Endodermal cell (in vitro differentiated cells): ENCODE measurements at regions not wholly inside any gene's neighbourhood (a gene's known extent, or its start where the extent isn't known, plus 50 kb on each side); places are given as distances from the start of the nearest gene placed in this dataset.
"Not testable (repeated sequence)": the region's sequence is repeated elsewhere in the genome, so short reads cannot be mapped to it uniquely, and the experiment has no call there.

Experiments used
- DNase-seq: peaks from one replicate; pipeline ENCODE4 v3.0.0-alpha.2; 2017
- H3K27ac ChIP-seq: 2 replicates; pipeline ENCODE4 v1.5.1; 2013; ENCODE audit warnings: mild to moderate bottlenecking, low read depth, low read length, moderate library complexity
- H3K27me3 ChIP-seq: 2 replicates; pipeline ENCODE4 v1.6.1; 2013; ENCODE audit warnings: mild to moderate bottlenecking, low read length, moderate library complexity; ENCODE audit not compliant: insufficient read depth, control insufficient read depth, poor library complexity, severe bottlenecking
- H3K36me3 ChIP-seq: 2 replicates; pipeline ENCODE4 v1.7.0; 2013; ENCODE audit warnings: mild to moderate bottlenecking, low read length, moderate library complexity; ENCODE audit not compliant: control insufficient read depth, insufficient read depth
- H3K4me1 ChIP-seq: one replicate; pipeline ENCODE4 v1.7.0; 2013; ENCODE audit warnings: low read length; ENCODE audit not compliant: control insufficient read depth, insufficient read depth
- H3K4me3 ChIP-seq: 2 replicates; pipeline ENCODE4 v1.5.1; 2013; ENCODE audit warnings: mild to moderate bottlenecking, low read length, moderate library complexity
- H3K9ac ChIP-seq: 2 replicates; pipeline ENCODE4 v1.6.1; 2013; ENCODE audit warnings: mild to moderate bottlenecking, low read length, moderate library complexity; ENCODE audit not compliant: poor library complexity, severe bottlenecking; ENCODE audit errors: extremely low read depth
- H3K9me3 ChIP-seq: 2 replicates; pipeline ENCODE4 v1.6.1; 2013; ENCODE audit warnings: mild to moderate bottlenecking, low read length, moderate library complexity; ENCODE audit not compliant: control insufficient read depth
- H3K27ac Mint-ChIP-seq: 2 replicates; pipeline ENCODE4 v1.8.0; 2020; ENCODE audit warnings: mixed read lengths
- H3K27me3 Mint-ChIP-seq: 2 replicates; pipeline ENCODE4 v1.8.0; 2021; ENCODE audit warnings: mild to moderate bottlenecking, mixed read lengths; ENCODE audit not compliant: insufficient read depth
- H3K36me3 Mint-ChIP-seq: 2 replicates; pipeline ENCODE4 v1.8.0; 2020; ENCODE audit warnings: low read depth, mixed read lengths
- H3K4me1 Mint-ChIP-seq: 2 replicates; pipeline ENCODE4 v1.8.0; 2020; ENCODE audit warnings: mixed read lengths
- H3K4me3 Mint-ChIP-seq: 2 replicates; pipeline ENCODE4 v1.8.0; 2020; ENCODE audit warnings: mild to moderate bottlenecking, moderate library complexity, mixed read lengths
- H3K9me3 Mint-ChIP-seq: 2 replicates; pipeline ENCODE4 v1.8.0; 2020; ENCODE audit warnings: mild to moderate bottlenecking, mixed read lengths
- CTCF ChIP-seq: fragments of 200-600 bp; sonication (generic); conservative IDR thresholded peaks from 2 replicates; pipeline ENCODE4 v1.5.0; 2021; ENCODE audit warnings: antibody characterized with exemption, mild to moderate bottlenecking
- WGBS, 2 experiments: methylation state at CpG; one replicate each; pipeline versions ENCODE4 v1.1.5 to v1.1.7; 2013; ENCODE audit warnings: missing lambda C conversion rate in 2 of 2, mixed read lengths in 1 of 2; ENCODE audit not compliant: insufficient coverage in 1 of 2, insufficient read length in 1 of 2; 5-methylcytosine and 5-hydroxymethylcytosine counted together

GRCh38 chr15:77893671-77894640 lies 183.6 kb downstream of the TBC1D2B start:
- H3K9me3 Mint-ChIP-seq, H3K27me3 Mint-ChIP-seq, H3K4me3 ChIP-seq, H3K27me3 ChIP-seq, H3K36me3 Mint-ChIP-seq, H3K4me1 ChIP-seq, H3K27ac ChIP-seq, H3K36me3 ChIP-seq, DNase-seq, H3K9ac ChIP-seq, H3K4me1 Mint-ChIP-seq, H3K27ac Mint-ChIP-seq, H3K4me3 Mint-ChIP-seq, H3K9me3 ChIP-seq: not testable (repeated sequence)
- WGBS, 2 experiments = 91 to 100% methylated on average over 8 to 41 of the region's 52 CpGs

GRCh38 chr15:77893246-77893645 lies 184.3 kb downstream of the TBC1D2B start:
- H3K4me1 ChIP-seq, H3K27ac Mint-ChIP-seq, H3K36me3 Mint-ChIP-seq, H3K9me3 Mint-ChIP-seq, H3K9ac ChIP-seq, H3K4me3 Mint-ChIP-seq, H3K36me3 ChIP-seq, H3K4me1 Mint-ChIP-seq, DNase-seq, H3K27me3 Mint-ChIP-seq, H3K27me3 ChIP-seq, H3K9me3 ChIP-seq, H3K27ac ChIP-seq, H3K4me3 ChIP-seq: not testable (repeated sequence)
- 94 to 95% methylated on average over 7 of the region's 7 CpGs for WGBS, 2 experiments

- Histone ChIP-seq H3K4me3 (no peak overlapping the region), H3K27ac (no peak overlapping the region), H3K36me3 (no peaks in the 10 kb centered on the region), H3K9ac (no peak overlapping the region), H3K9me3 (no peaks in the 10 kb centered on the region), H3K27me3 (no peaks in the 10 kb centered on the region), H3K4me1 (no peaks in the 10 kb centered on the region)
- no peak for DNase-seq
- Mint-ChIP-seq H3K4me1 (no peaks in the 10 kb centered on the region), H3K27ac (no peak overlapping the region), H3K27me3 (peaks cover 3% of the 10 kb centered on the region), H3K4me3 (no peak overlapping the region), H3K36me3 (no peaks in the 10 kb centered on the region), H3K9me3 (no peaks in the 10 kb centered on the region)
- no peak for TF ChIP-seq CTCF
- 75 to 84% methylated on average over 1 to 3 of the region's 3 CpGs for WGBS, 2 experiments
Observed at GRCh38 chr15:77892335-77892734, 185.2 kb downstream of the TBC1D2B start.

GRCh38 chr15:77891862-77892261 lies 185.6 kb downstream of the TBC1D2B start:
- 90% methylated on average over 8 of the region's 8 CpGs; no CpG with 5 or more reads in 1 of the 2 experiments for WGBS, 2 experiments
- not testable (repeated sequence) for H3K4me1 ChIP-seq, H3K4me1 Mint-ChIP-seq, H3K9me3 ChIP-seq, DNase-seq, H3K27ac Mint-ChIP-seq, H3K27ac ChIP-seq, H3K36me3 ChIP-seq, H3K4me3 ChIP-seq, H3K27me3 ChIP-seq, H3K4me3 Mint-ChIP-seq, H3K36me3 Mint-ChIP-seq, H3K9me3 Mint-ChIP-seq, H3K9ac ChIP-seq, H3K27me3 Mint-ChIP-seq

- H3K9me3 Mint-ChIP-seq, H3K4me3 Mint-ChIP-seq, H3K27ac Mint-ChIP-seq, H3K36me3 Mint-ChIP-seq, H3K36me3 ChIP-seq, H3K4me1 ChIP-seq, H3K9ac ChIP-seq, H3K4me3 ChIP-seq, H3K9me3 ChIP-seq, H3K4me1 Mint-ChIP-seq, H3K27me3 ChIP-seq, DNase-seq, H3K27ac ChIP-seq, H3K27me3 Mint-ChIP-seq: not testable (repeated sequence)
- 74% methylated on average over 9 of the region's 20 CpGs; no CpG with 5 or more reads in 1 of the 2 experiments for WGBS, 2 experiments
Observed at GRCh38 chr15:77890911-77891801, 186.4 kb downstream of the TBC1D2B start.
